ENCODE measurements at regions not wholly inside any gene's neighbourhood (a gene's known extent, or its start where the extent isn't known, plus 50 kb on each side); places are given as distances from the start of the nearest gene placed in this dataset.

DNA sequence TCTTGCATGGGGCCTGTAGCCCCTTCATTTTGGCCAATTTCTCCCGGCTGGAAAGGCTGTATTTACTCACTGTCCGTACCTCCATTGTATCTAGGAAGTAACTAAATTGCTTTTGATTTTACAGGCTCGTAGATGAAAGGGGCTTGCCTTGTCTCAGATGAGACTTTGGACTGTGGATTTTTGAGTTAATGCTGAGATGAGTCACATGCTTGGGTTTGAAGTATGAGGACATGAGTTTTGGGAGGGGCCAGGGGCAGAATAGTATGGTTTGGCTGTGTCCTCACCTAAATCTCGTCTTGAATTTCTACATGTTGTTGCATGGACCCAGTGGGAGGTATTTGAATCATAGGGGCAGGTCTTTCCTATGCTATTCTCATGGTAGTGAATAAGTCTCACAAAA lies 407.6 kb upstream of the NDST3 start:
- WGBS (ENCODE audit: insufficient coverage) = 75% methylated on average over 4 of the region's 4 CpGs
- no peaks in the 10 kb centered on the region for H3K36me3 Mint-ChIP-seq
- no peaks in the 10 kb centered on the region for H3K4me1 Mint-ChIP-seq

DNA sequence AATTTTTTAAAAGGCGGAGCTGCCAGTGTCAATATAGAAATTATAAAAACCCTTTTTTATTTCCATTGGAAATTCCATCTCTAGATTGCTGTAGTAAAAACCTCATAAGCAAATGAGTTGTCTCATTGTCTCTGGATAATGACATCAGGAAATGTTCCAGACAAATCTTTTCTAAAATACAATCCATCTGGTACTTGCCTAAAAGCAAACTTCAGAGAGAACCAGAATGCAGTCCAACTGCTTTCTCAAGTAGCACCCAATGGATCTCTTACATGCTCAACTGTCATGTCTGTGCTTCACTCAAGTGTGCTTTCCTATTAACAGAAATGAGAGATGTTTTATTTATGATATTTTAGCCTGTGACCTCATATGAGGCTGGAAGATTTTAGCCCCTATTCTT lies 399.6 kb upstream of the NDST3 start:
- Mint-ChIP-seq H3K4me1 (no peaks in the 10 kb centered on the region), H3K27ac (no peak overlapping the region), H3K9me3 (peaks cover 8 to 10% of the 10 kb centered on the region in 2 donors), H3K4me3 (no peak overlapping the region), H3K27me3 (ENCODE audit: low read depth in 2 of 2) (no peaks in the 10 kb centered on the region), H3K36me3 (no peaks in the 10 kb centered on the region)
- H3K36me3 ChIP-seq (ENCODE audit: control insufficient read depth, insufficient read depth, low read length) = no peaks in the 10 kb centered on the region
- intact Hi-C loops (cut with micrococcal nuclease) = no loop called here
- no peaks in the 10 kb centered on the region for H3K27me3 ChIP-seq (ENCODE audit: control insufficient read depth, insufficient read depth, low read length)
- H3K4me1 ChIP-seq (ENCODE audit: control insufficient read depth, insufficient read depth, low read length) = no peaks in the 10 kb centered on the region
- no CpG with 5 or more reads among the region's 1 CpG for WGBS (ENCODE audit: insufficient coverage)
- DNase-seq (no peak), ATAC-seq (no peak)
- no peak overlapping the region for H3K4me3 ChIP-seq (ENCODE audit: low read length)
- H3K27ac ChIP-seq (ENCODE audit: low read length) = no peak overlapping the region
- no peaks in the 10 kb centered on the region for H3K9me3 ChIP-seq (ENCODE audit: control insufficient read depth, insufficient read depth, low read length)
- TF ChIP-seq, protein P1, sequence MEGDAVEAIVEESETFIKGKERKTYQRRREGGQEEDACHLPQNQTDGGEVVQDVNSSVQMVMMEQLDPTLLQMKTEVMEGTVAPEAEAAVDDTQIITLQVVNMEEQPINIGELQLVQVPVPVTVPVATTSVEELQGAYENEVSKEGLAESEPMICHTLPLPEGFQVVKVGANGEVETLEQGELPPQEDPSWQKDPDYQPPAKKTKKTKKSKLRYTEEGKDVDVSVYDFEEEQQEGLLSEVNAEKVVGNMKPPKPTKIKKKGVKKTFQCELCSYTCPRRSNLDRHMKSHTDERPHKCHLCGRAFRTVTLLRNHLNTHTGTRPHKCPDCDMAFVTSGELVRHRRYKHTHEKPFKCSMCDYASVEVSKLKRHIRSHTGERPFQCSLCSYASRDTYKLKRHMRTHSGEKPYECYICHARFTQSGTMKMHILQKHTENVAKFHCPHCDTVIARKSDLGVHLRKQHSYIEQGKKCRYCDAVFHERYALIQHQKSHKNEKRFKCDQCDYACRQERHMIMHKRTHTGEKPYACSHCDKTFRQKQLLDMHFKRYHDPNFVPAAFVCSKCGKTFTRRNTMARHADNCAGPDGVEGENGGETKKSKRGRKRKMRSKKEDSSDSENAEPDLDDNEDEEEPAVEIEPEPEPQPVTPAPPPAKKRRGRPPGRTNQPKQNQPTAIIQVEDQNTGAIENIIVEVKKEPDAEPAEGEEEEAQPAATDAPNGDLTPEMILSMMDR (IDR thresholded peaks at IDR 0.05) = no peak

More for the DNA sequence above, 407.6 kb upstream of the NDST3 start:
- no peak overlapping the region for H3K27ac ChIP-seq (ENCODE audit: low read length)
- TF ChIP-seq, protein P1 (IDR thresholded peaks at IDR 0.05) = no peak
- Mint-ChIP-seq H3K9me3 (peaks cover 11 to 19% of the 10 kb centered on the region in 2 donors), H3K4me3 (no peak overlapping the region), H3K27ac (no peak overlapping the region), H3K27me3 (ENCODE audit: low read depth in 2 of 2) (no peaks in the 10 kb centered on the region)
- H3K9me3 ChIP-seq (ENCODE audit: control insufficient read depth, insufficient read depth, low read length) = no peaks in the 10 kb centered on the region
- H3K27me3 ChIP-seq (ENCODE audit: control insufficient read depth, insufficient read depth, low read length) = no peaks in the 10 kb centered on the region
- H3K36me3 ChIP-seq (ENCODE audit: control insufficient read depth, insufficient read depth, low read length) = no peaks in the 10 kb centered on the region
- ATAC-seq (no peak), DNase-seq (no peak)
- intact Hi-C loops (cut with micrococcal nuclease) = no loop called here
- H3K4me3 ChIP-seq (ENCODE audit: low read length) = no peak overlapping the region
- H3K4me1 ChIP-seq (ENCODE audit: control insufficient read depth, insufficient read depth, low read length) = no peaks in the 10 kb centered on the region

DNA sequence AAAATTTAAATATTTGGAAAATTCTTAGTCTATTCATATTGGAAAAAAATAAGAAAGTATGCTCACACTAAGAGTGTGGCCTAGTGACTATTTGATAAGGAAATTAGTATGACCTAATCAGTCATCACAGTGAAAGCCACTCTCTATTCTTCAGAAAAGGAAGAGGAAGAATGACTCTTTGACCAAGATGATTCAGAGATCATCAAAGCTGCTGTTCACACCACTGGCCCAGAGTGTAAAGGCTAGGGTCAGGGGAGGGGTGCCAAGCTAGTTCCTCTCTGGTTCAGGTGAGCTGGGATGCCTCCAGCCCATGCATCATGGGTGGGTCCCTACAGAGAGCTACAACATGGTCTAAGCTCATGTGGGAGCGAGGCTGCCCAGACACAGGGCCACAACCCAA lies 396.9 kb upstream of the NDST3 start:
- H3K27me3 ChIP-seq (ENCODE audit: control insufficient read depth, insufficient read depth, low read length) = no peaks in the 10 kb centered on the region
- no peak for ATAC-seq
- H3K9me3 ChIP-seq (ENCODE audit: control insufficient read depth, insufficient read depth, low read length) = no peaks in the 10 kb centered on the region
- H3K36me3 Mint-ChIP-seq = no peaks in the 10 kb centered on the region
- H3K27ac Mint-ChIP-seq = no peak overlapping the region
- intact Hi-C loops (cut with micrococcal nuclease) = no loop called here
- no peaks in the 10 kb centered on the region for H3K36me3 ChIP-seq (ENCODE audit: control insufficient read depth, insufficient read depth, low read length)
- no peaks in the 10 kb centered on the region for H3K27me3 Mint-ChIP-seq (ENCODE audit: low read depth in 2 of 2)
- DNase-seq = no peak
- no peaks in the 10 kb centered on the region for H3K4me1 ChIP-seq (ENCODE audit: control insufficient read depth, insufficient read depth, low read length)
- no peak overlapping the region for H3K4me3 ChIP-seq (ENCODE audit: low read length)
- TF ChIP-seq, protein P1 (IDR thresholded peaks at IDR 0.05) = no peak
- 57% methylated on average over 1 of the region's 1 CpG for WGBS (ENCODE audit: insufficient coverage)
- H3K4me3 Mint-ChIP-seq = no peak overlapping the region
- no peaks in the 10 kb centered on the region for H3K4me1 Mint-ChIP-seq
- H3K27ac ChIP-seq (ENCODE audit: low read length) = no peak overlapping the region
- peaks cover 5 to 8% of the 10 kb centered on the region in 2 donors for H3K9me3 Mint-ChIP-seq

DNA sequence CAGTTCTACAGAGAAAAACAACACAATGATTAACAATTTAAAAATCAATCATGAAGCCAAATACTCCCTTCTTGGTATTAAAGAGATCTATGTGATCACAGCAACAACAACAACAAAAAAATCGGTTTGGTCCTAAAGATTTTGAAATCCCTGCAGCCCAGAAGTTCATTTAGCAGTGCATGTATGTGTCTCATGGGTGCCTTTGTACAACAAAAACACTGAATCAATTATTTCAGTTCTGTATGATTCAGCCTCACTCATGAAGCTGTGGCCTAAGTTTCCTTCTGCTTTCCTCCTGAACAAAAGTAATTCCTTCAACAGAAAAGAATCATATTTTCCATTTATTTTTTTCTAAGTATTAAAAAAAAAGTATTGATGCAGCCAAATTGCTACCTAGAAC lies 393.4 kb upstream of the NDST3 start:
- no peaks in the 10 kb centered on the region for H3K4me1 Mint-ChIP-seq
- no peaks in the 10 kb centered on the region for H3K4me1 ChIP-seq (ENCODE audit: control insufficient read depth, insufficient read depth, low read length)
- no peak overlapping the region for H3K4me3 Mint-ChIP-seq
- intact Hi-C loops (cut with micrococcal nuclease) = no loop called here
- H3K4me3 ChIP-seq (ENCODE audit: low read length) = no peak overlapping the region
- WGBS (ENCODE audit: insufficient coverage) = 88% methylated on average over 1 of the region's 1 CpG
- TF ChIP-seq, protein P1 (IDR thresholded peaks at IDR 0.05) = no peak
- ATAC-seq (no peak), DNase-seq (no peak)
- H3K36me3 Mint-ChIP-seq = no peaks in the 10 kb centered on the region
- no peaks in the 10 kb centered on the region for H3K36me3 ChIP-seq (ENCODE audit: control insufficient read depth, insufficient read depth, low read length)
- H3K27ac ChIP-seq (ENCODE audit: low read length) = no peak overlapping the region
- no peaks in the 10 kb centered on the region for H3K27me3 ChIP-seq (ENCODE audit: control insufficient read depth, insufficient read depth, low read length)
- H3K27me3 Mint-ChIP-seq (ENCODE audit: low read depth in 2 of 2) = no peaks in the 10 kb centered on the region
- H3K27ac Mint-ChIP-seq = no peak overlapping the region
- H3K9me3 Mint-ChIP-seq = peaks cover 2 to 8% of the 10 kb centered on the region in 2 donors
- H3K9me3 ChIP-seq (ENCODE audit: control insufficient read depth, insufficient read depth, low read length) = no peaks in the 10 kb centered on the region

All from natural killer cell (primary cell).